Natural killer cell treated with Interleukin-12 subunit alpha and Interleukin-12 subunit beta and Interleukin-15 and Interleukin-18, amount 100 ng/mL, for 72 hours (primary cell): ENCODE measurements at regions not wholly inside any gene's neighbourhood (a gene's known extent, or its start where the extent isn't known, plus 50 kb on each side); places are given as distances from the start of the nearest gene placed in this dataset.

ENCODE experiments used
- ATAC-seq, 2 donors: fragments of 150-1000 bp; cut with Tn5 transposase in 1 of 2; sonication (Bioruptor Pico), chemical (Tn5 transposase) in 1 of 2; 2 replicates each; pipeline ENCODE4 v1.10.0; 2021
- DNase-seq: peaks from one replicate; pipeline ENCODE4 v3.0.0; 2022; ENCODE audit warnings: low spot score
- H3K27ac Mint-ChIP-seq, 2 donors: 1 replicate in 1 of 2; 2 replicates in 1 of 2; pipeline ENCODE4 v1.8.0; 2022; ENCODE audit warnings: mixed read lengths in 2 of 2, mild to moderate bottlenecking in 1 of 2, moderate library complexity in 1 of 2
- H3K27me3 Mint-ChIP-seq, 2 donors: 1 replicate in 1 of 2; 2 replicates in 1 of 2; pipeline ENCODE4 v1.8.0; 2022; ENCODE audit warnings: mixed read lengths in 2 of 2
- H3K36me3 Mint-ChIP-seq: one replicate; pipeline ENCODE4 v1.8.0; 2022; ENCODE audit warnings: mixed read lengths
- H3K4me1 Mint-ChIP-seq, 2 donors: 1 replicate in 1 of 2; 2 replicates in 1 of 2; pipeline ENCODE4 v1.8.0; 2022; ENCODE audit warnings: low read depth in 2 of 2, mixed read lengths in 2 of 2, mild to moderate bottlenecking in 1 of 2
- H3K4me3 Mint-ChIP-seq: one replicate; pipeline ENCODE4 v1.8.0; 2022; ENCODE audit warnings: mixed read lengths
- H3K9me3 Mint-ChIP-seq: 2 replicates; pipeline ENCODE4 v1.8.0; 2022; ENCODE audit warnings: mixed read lengths

DNA sequence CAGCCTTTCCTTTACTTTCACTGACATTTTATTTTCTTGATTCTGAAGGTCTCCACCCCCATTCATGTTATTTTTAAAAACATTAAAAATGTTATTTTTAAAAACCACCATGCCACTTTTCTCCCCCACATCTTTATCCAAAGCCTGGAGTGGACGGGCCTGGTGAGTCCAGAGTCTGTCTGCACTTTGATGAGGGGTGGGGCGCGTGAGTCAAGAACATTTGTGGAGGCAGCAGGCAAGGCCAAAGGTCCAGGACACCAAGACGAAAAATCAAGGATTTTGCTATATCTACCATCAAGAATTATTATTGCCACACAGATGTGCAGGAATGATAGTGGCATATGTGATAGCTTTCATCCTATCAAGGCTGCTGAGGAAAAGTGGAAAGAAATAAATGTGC is 224.9 kb downstream of the FGF9 start:
- Mint-ChIP-seq H3K27ac (no peak overlapping the region), H3K4me1 (peaks cover 6 to 8% of the 10 kb centered on the region in 2 donors), H3K27me3 (peaks cover 12 to 15% of the 10 kb centered on the region in 2 donors), H3K4me3 (no peak overlapping the region), H3K36me3 (no peaks in the 10 kb centered on the region), H3K9me3 (no peaks in the 10 kb centered on the region)
- ATAC-seq (no peak), DNase-seq (no peak)

- no peaks in the 10 kb centered on the region for H3K9me3 Mint-ChIP-seq
These were observed 226.3 kb downstream of the FGF9 start for GRCh38 chr13:21897161-21897560.

DNA sequence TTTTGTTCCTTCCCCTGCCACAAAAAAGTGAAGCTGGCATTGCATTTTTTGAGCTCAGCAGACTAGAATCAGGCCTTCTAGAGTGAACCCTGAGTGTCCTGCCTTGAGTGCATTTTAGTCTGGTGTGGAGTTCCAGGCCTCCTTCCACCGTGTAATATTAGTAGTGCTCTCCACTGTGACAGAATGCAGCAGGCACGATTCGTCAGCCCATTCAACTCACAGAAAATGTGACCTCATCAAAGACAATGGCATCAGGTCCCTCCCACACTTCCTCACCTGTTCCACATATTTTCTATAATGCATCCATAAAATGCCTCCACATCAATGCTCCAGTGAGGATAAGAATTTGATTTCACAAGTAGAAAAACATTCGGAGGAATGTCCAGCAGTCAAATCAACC is 227.6 kb downstream of the FGF9 start:
- no peak for DNase-seq
- no peaks in the 10 kb centered on the region for H3K9me3 Mint-ChIP-seq
- H3K36me3 Mint-ChIP-seq: no peaks in the 10 kb centered on the region
- no peak overlapping the region for H3K4me3 Mint-ChIP-seq
- H3K27me3 Mint-ChIP-seq: peaks cover 12 to 15% of the 10 kb centered on the region in 2 donors
- no peak for ATAC-seq
- no peak overlapping the region for H3K27ac Mint-ChIP-seq
- H3K4me1 Mint-ChIP-seq: peaks cover 6 to 8% of the 10 kb centered on the region in 2 donors

More at GRCh38 chr13:21897161-21897560, 226.3 kb downstream of the FGF9 start:
- Mint-ChIP-seq H3K27me3 (peaks cover 12 to 15% of the 10 kb centered on the region in 2 donors), H3K27ac (peak overlapping the region in 1 of 2 donors; percentile 46), H3K4me3 (no peak overlapping the region), H3K4me1 (peaks cover 6 to 8% of the 10 kb centered on the region in 2 donors), H3K36me3 (no peaks in the 10 kb centered on the region)
- DNase-seq (no peak), ATAC-seq (no peak)

- ATAC-seq: no peak
- no peak overlapping the region for H3K27ac Mint-ChIP-seq
- no peaks in the 10 kb centered on the region for H3K9me3 Mint-ChIP-seq
These were observed 228.1 kb downstream of the FGF9 start for GRCh38 chr13:21898945-21899344.

GRCh38 chr13:21901336-21901735 is 230.5 kb downstream of the FGF9 start:
- H3K27me3 Mint-ChIP-seq: peaks cover 0 to 9% of the 10 kb centered on the region in 2 donors
- no peaks in the 10 kb centered on the region for H3K4me1 Mint-ChIP-seq

More at GRCh38 chr13:21898945-21899344, 228.1 kb downstream of the FGF9 start:
- no peak for DNase-seq
- Mint-ChIP-seq H3K27me3 (peaks cover 10 to 12% of the 10 kb centered on the region in 2 donors), H3K4me3 (no peak overlapping the region), H3K36me3 (no peaks in the 10 kb centered on the region), H3K4me1 (peaks cover 6 to 8% of the 10 kb centered on the region in 2 donors)

GRCh38 chr13:21901811-21902708 is 231.2 kb downstream of the FGF9 start:
- ATAC-seq: no peak
- DNase-seq: no peak
- Mint-ChIP-seq H3K27ac (no peak overlapping the region), H3K9me3 (no peaks in the 10 kb centered on the region), H3K4me1 (no peaks in the 10 kb centered on the region), H3K4me3 (no peak overlapping the region), H3K27me3 (peaks cover 0 to 9% of the 10 kb centered on the region in 2 donors), H3K36me3 (no peaks in the 10 kb centered on the region)

More at GRCh38 chr13:21901336-21901735, 230.5 kb downstream of the FGF9 start:
- Mint-ChIP-seq H3K36me3 (no peaks in the 10 kb centered on the region), H3K27ac (no peak overlapping the region), H3K9me3 (no peaks in the 10 kb centered on the region), H3K4me3 (no peak overlapping the region)
- no peak for DNase-seq
- ATAC-seq: no peak

DNA sequence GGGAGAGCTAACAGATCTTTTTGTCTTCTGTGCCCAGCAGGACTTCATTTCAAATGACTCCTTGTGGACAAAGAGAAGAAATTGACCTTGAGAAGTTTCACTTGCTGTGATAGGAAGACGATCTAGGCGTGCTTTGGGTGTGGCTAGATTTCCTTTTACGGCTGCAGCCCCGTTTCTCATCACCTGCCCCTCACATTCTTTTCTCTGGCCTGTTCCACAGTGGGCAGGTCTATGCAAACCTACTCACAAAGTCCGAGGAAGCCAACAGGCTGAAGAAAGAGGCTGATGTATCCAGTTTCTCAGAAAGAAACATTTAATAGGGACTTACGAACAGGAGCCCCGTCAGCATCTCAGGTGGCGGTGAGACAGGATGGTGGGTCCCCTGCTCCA is 231.8 kb downstream of the FGF9 start:
- ATAC-seq: no peak
- no peaks in the 10 kb centered on the region for H3K36me3 Mint-ChIP-seq
- no peaks in the 10 kb centered on the region for H3K4me1 Mint-ChIP-seq
- no peak for DNase-seq
- H3K27ac Mint-ChIP-seq: no peak overlapping the region
- H3K9me3 Mint-ChIP-seq: no peaks in the 10 kb centered on the region
- H3K27me3 Mint-ChIP-seq: peaks cover 0 to 5% of the 10 kb centered on the region in 2 donors
- no peak overlapping the region for H3K4me3 Mint-ChIP-seq

GRCh38 chr13:21905486-21905885 is 234.6 kb downstream of the FGF9 start:
- no peak for ATAC-seq
- no peaks in the 10 kb centered on the region for H3K36me3 Mint-ChIP-seq
- peaks cover 0 to 4% of the 10 kb centered on the region in 2 donors for H3K27me3 Mint-ChIP-seq
- H3K9me3 Mint-ChIP-seq: no peaks in the 10 kb centered on the region
- no peak overlapping the region for H3K27ac Mint-ChIP-seq
- no peak overlapping the region for H3K4me3 Mint-ChIP-seq
- no peaks in the 10 kb centered on the region for H3K4me1 Mint-ChIP-seq
- DNase-seq: no peak

DNA sequence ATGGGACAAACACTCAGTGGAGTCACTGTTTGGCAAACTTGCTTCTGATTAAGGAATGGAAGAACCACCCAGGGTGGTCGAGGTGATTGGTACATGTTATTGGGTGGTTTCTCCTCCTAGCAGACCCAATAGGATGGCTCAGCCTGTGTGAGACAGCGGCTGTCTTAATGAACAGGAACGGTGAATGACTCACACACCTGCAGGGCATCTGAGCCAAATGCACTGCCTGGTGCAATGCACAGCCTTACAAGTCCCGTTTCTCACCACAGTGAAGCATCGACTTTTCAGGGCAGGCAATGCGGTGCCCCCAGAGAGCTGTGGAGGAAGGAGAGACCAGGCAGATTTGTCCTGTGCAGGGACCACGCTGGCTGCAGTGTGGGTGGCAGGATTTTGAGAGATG is 238.5 kb downstream of the FGF9 start:
- Mint-ChIP-seq H3K27ac (no peak overlapping the region), H3K27me3 (peaks cover 4 to 8% of the 10 kb centered on the region in 2 donors), H3K36me3 (no peaks in the 10 kb centered on the region), H3K4me1 (no peaks in the 10 kb centered on the region), H3K4me3 (no peak overlapping the region), H3K9me3 (no peaks in the 10 kb centered on the region)
- ATAC-seq (peak in 1 of 2 donors; percentile 21), DNase-seq (no peak)

DNA sequence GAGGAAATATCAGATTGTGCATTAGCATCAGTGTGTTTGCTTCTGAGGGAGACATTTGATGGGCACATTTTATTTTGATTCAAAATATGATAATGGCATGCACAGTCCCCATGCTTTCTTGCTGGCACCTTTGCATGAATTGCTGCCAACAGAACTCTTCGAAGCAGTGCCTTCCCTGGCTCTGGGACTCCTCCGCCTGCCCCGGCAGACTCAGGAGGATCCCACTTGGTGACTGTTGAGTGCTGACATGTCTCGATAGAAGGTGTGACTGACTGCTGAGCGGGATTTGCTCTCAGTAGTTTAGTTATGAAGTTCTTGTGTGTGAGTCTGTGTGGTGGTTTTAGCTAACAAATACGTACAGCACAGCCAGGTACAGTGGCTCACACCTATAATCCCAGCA is 239.7 kb downstream of the FGF9 start:
- Mint-ChIP-seq H3K4me3 (no peak overlapping the region), H3K27ac (no peak overlapping the region), H3K9me3 (no peaks in the 10 kb centered on the region), H3K36me3 (no peaks in the 10 kb centered on the region), H3K4me1 (no peaks in the 10 kb centered on the region), H3K27me3 (peaks cover 4 to 8% of the 10 kb centered on the region in 2 donors)
- ATAC-seq: no peak
- DNase-seq: no peak

- no peaks in the 10 kb centered on the region for H3K9me3 Mint-ChIP-seq
- no peak overlapping the region for H3K27ac Mint-ChIP-seq
These were observed 240.9 kb downstream of the FGF9 start for GRCh38 chr13:21911646-21912298.

GRCh38 chr13:21913010-21913409 is 242.1 kb downstream of the FGF9 start:
- H3K27ac Mint-ChIP-seq: no peak overlapping the region
- no peak overlapping the region for H3K4me3 Mint-ChIP-seq
- no peaks in the 10 kb centered on the region for H3K4me1 Mint-ChIP-seq
- H3K36me3 Mint-ChIP-seq: no peaks in the 10 kb centered on the region
- DNase-seq: no peak
- ATAC-seq: no peak
- no peaks in the 10 kb centered on the region for H3K9me3 Mint-ChIP-seq
- peaks cover 5 to 8% of the 10 kb centered on the region in 2 donors for H3K27me3 Mint-ChIP-seq

More at GRCh38 chr13:21911646-21912298, 240.9 kb downstream of the FGF9 start:
- peaks cover 2 to 8% of the 10 kb centered on the region in 2 donors for H3K27me3 Mint-ChIP-seq
- ATAC-seq: no peak
- DNase-seq: no peak
- H3K4me1 Mint-ChIP-seq: no peaks in the 10 kb centered on the region
- H3K4me3 Mint-ChIP-seq: no peak overlapping the region
- H3K36me3 Mint-ChIP-seq: no peaks in the 10 kb centered on the region

DNA sequence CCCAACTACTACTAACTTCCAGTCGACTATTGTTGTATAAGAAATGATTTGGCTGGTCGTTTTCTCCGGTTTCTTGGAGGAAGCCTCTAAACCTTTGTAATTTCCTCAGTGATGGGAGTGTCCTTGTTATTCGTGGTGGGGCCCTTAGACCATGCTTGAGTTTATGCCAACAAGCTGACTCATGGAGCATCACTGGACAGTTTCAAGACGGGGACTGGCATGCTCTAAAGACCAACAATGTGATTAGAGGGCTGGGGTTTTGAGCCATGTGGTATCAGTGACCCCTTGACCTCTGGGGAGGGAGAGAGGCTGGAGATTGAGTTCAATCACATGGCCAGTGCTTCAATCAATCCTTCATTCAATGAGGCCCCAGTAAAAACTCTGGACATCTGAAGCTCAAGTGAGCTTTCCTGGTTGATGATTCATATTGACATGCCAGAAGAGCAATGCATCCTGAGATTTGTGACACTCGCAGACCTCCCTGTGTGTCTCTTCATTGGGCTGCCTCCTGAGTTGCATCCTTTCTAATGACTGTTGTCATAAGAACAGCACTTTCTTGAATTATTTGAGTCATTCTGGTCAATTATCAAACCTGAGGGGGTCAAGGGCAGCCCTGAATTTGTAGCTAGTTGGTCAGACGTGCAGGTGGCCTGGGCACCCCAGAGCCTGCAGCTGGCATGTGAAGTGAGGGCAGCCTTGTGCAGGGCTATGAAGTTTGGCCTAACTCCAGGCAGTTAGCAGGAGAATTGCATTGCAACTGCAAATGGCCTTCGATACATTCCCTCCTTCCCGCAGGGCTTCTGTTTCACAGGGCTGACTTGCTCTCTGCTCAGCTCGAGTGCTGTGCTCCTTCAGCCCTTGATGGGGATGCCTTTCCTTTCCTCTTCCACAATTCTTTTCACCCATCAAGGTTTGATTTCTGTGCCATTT is 246.5 kb downstream of the FGF9 start:
- H3K9me3 Mint-ChIP-seq: no peaks in the 10 kb centered on the region
- ATAC-seq: no peak
- no peaks in the 10 kb centered on the region for H3K36me3 Mint-ChIP-seq
- H3K27ac Mint-ChIP-seq: no peak overlapping the region
- H3K27me3 Mint-ChIP-seq: peaks cover 0 to 6% of the 10 kb centered on the region in 2 donors
- H3K4me1 Mint-ChIP-seq: no peaks in the 10 kb centered on the region
- no peak for DNase-seq
- no peak overlapping the region for H3K4me3 Mint-ChIP-seq
